NOMO-1 treated with DMSO at 0.1 percent for 48 hours (cell line): ENCODE measurements at regions not wholly inside any gene's neighbourhood (a gene's known extent, or its start where the extent isn't known, plus 50 kb on each side); places are given as distances from the start of the nearest gene placed in this dataset.
"Not testable (repeated sequence)": the region's sequence is repeated elsewhere in the genome, so short reads cannot be mapped to it uniquely, and the experiment has no call there.

ENCODE experiments used
- DNase-seq: peaks from one replicate; lab custom pipeline; 2025; ENCODE audit not compliant: unreplicated experiment; lab: John Stamatoyannopoulos, UW

- DNase-seq = no peak
These were observed 50.0 kb downstream of the PTPRS start for GRCh38 chr19:5290336-5291262.

- no peak for DNase-seq
These were observed 51.3 kb downstream of the PTPRS start for GRCh38 chr19:5289060-5289990.

GRCh38 chr19:5288347-5288739, 52.3 kb downstream of the PTPRS start:
- no peak for DNase-seq

GRCh38 chr19:5287066-5287465, 53.5 kb downstream of the PTPRS start:
- no peak for DNase-seq

- no peak for DNase-seq
These were observed 54.1 kb downstream of the PTPRS start for GRCh38 chr19:5286465-5287029.

- no peak for DNase-seq
These were observed 54.7 kb downstream of the PTPRS start for GRCh38 chr19:5285955-5286354.

GRCh38 chr19:5285311-5285710, 55.3 kb downstream of the PTPRS start:
- DNase-seq = no peak

GRCh38 chr19:5282901-5283300, 57.7 kb downstream of the PTPRS start:
- DNase-seq = no peak

- no peak for DNase-seq
These were observed 59.0 kb downstream of the PTPRS start for GRCh38 chr19:5281588-5281987.

GRCh38 chr19:5275668-5276067, 64.9 kb downstream of the PTPRS start:
- not testable (repeated sequence) for DNase-seq

GRCh38 chr19:5273782-5274181, 66.8 kb downstream of the PTPRS start:
- DNase-seq = no peak

- no peak for DNase-seq
These were observed 69.5 kb downstream of the PTPRS start for GRCh38 chr19:5271145-5271544.

GRCh38 chr19:5269926-5270325, 70.7 kb downstream of the PTPRS start:
- DNase-seq = no peak

- no peak for DNase-seq
These were observed 71.3 kb downstream of the PTPRS start for GRCh38 chr19:5269279-5269678.

GRCh38 chr19:5268801-5269200, 71.8 kb downstream of the PTPRS start:
- no peak for DNase-seq

GRCh38 chr19:5265260-5265659, 75.4 kb downstream of the PTPRS start:
- no peak for DNase-seq

GRCh38 chr19:5264453-5264852, 76.2 kb downstream of the PTPRS start:
- no peak for DNase-seq

GRCh38 chr19:5263615-5264014, 77.0 kb downstream of the PTPRS start:
- DNase-seq = no peak

GRCh38 chr19:5262721-5263120, 77.9 kb downstream of the PTPRS start:
- DNase-seq = peak; percentile 35

GRCh38 chr19:5261156-5261890, 79.3 kb downstream of the PTPRS start:
- no peak for DNase-seq
